NCI-H748 (cell line): ENCODE measurements at regions not wholly inside any gene's neighbourhood (a gene's known extent, or its start where the extent isn't known, plus 50 kb on each side); places are given as distances from the start of the nearest gene placed in this dataset.
A peak's percentile ranks its signal among the peaks of the same experiment; 100 is the strongest.

ENCODE experiments used
- DNase-seq: peaks from one replicate; lab custom pipeline; 2025; ENCODE audit not compliant: unreplicated experiment; lab: John Stamatoyannopoulos, UW

DNA sequence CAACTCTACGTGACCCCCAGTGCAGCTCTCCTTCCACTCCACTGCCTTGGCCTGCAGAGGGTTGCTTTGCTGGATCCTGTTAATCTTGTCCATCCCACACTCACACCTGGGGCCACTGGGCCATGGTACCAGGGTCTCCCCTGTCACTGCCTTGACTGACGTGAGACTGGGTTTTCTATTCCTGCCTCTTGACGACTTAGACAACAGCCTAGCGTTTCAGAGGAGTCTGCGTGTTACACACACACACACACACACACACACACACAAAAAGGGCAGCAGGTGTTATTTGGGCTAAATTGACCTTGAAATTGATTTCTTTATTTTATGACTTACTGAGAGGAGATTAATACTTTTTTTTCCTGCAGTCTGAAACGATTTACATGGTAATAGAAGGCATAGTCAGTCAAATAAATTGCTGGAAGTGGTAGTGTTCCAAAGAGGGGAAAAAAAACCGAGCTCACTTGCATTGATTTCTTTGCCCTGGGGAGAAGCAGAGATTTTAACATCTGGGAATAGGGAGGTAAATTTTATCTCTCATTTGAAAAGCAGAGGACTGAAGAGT is 492.3 kb upstream of the EEF2KMT start:
- DNase-seq: no peak

DNA sequence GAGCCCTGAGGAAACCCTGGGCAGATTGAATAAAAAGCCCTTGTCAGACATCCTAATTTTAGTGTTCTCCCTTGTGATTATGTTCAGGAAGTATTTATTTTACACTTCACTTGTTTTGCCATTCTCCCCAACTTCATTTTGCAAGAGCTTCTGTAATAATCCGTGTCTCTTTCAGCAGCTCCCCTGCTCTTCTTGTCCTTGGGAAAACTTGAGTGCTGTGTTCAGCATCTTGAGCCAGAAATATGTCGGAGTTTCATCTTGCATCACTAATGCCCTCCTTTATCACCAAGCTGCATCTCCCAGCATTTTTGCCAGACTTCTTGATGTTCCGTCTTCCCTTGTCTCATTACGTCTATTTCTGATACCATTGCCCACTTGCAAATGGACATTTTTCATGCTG is 486.5 kb upstream of the EEF2KMT start:
- no peak for DNase-seq

DNA sequence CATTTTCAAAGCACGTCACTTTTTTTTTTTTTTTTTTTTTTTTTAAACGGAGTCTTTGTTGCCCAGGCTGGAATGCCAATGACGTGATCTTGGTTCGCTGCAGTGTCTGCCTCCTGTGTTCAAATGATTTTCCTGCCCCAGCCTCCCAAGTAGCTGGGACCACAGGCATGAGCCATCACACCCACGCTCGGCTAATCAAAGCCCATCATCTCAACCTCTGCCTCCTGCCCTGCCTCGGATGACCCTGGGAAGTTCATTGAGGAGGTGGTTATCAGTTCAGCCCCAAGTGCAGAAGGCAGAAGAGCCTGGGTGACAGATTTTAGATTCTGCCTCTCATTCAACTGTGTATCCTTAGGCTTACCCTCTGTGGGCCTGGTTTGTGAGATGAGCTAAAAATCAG is 484.9 kb upstream of the EEF2KMT start:
- DNase-seq: no peak

DNA sequence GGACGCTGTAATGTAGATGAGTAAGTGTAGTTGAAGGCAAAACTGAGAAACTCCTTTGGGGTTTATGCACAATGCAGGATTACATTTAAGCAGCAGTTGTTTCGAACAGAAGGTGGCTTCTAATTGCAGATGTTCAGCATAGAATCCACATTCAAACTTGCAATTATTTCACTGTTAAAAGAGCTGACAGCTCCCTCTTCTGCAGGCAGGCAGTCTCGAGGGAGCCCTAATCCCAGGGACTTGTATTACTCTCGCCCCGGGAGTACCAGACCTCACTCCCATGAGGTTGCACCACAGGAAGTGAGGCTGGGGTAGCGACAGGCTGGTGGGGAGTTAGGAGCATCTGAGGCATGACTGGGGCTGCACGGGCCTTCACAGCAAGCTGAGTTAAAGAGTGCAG is 484.3 kb upstream of the EEF2KMT start:
- DNase-seq: no peak

DNA sequence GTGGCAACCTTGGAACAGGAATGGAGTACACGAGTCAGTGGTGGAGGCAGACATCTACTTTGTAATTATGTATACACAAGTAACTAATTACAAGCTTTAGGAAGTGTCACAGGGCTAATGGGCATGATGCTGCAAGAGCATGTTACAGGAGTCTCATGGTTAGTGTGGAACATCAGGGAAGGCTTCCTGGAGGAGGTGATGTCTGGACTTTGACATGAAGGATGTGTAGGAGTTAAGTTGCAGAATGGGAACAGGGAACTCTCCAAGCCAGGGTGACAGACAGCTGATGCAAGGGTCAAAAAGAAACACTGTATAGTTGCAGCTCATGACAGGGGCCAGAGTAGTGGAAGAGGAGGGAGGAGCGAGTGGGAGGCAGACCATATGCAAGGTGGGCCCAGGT is 483.8 kb upstream of the EEF2KMT start:
- no peak for DNase-seq

DNA sequence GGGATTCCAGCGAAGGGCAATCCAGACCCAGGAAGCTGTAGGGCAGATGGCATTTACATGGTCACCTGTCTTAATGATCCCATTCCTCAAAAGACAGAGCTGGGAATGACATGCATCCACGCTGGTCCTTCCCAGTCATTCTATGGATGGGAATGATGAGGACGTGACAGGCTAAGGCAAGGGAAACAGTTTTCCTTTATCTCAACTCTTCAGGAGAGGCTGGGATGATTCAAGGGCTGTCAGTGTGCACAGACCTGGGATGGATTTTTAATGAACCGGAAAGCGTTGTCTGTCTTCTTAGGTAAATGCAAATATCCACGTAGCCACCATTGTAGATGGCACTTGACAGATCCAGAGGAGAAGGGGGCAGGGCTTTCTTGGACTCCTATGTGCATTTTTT is 483.2 kb upstream of the EEF2KMT start:
- DNase-seq: no peak

DNA sequence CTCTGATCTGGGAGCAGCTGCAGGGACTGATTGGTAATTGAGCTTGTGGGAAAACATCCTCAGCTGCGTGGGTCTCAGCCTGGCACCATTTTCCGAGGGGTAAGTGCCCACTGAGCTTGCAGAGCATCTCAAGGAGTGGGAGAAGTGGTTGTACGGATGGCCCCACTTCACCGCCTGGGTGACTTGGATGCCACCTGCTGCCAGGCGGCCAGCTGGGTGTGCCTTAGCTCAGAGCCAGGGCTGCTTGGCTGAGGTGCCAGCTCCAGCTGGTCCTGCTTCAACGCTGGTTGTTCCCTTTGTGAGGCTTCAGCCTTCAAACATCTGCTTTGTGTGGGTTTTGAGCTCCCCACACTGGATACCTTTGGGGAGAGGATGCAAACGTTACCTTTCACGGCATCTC is 482.7 kb upstream of the EEF2KMT start:
- no peak for DNase-seq

DNA sequence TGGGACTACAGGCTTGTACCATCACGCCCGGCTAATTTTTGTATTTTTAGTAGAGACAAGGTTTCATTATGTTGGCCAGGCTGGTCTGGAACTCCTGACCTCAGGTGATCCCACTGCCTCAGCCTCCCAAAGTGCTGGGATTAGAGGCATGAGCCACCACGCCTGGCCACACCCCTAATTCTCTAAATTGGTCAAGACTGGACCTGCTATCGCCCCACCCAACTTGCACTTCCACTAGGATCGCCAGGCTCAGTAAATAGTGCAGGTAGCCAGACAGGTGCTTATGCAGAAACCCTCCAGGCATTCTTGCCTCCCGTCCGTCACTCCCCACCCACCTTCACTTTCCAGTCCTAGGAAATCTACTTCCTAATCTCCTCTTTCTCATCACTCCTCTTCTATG is 481.4 kb upstream of the EEF2KMT start:
- DNase-seq: peak; percentile 34

DNA sequence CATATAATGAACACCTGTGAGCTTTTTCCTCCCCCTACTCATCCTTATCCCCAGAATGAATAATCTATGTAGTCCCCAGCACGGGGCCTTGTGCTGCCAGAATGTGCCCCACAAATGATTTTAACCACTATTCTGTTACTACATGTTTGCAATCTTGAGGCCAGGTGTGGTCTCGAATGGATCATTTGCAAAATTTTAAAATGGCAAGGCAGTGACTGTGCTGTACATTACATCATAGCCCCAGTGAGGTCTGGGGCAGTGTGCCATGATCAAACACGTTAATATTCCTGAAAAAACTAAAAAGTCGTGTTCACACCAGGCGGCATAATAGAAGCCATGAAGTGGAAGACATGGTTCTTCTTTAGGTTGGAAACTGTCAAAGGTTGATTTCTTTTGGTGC is 479.9 kb upstream of the EEF2KMT start:
- no peak for DNase-seq

DNA sequence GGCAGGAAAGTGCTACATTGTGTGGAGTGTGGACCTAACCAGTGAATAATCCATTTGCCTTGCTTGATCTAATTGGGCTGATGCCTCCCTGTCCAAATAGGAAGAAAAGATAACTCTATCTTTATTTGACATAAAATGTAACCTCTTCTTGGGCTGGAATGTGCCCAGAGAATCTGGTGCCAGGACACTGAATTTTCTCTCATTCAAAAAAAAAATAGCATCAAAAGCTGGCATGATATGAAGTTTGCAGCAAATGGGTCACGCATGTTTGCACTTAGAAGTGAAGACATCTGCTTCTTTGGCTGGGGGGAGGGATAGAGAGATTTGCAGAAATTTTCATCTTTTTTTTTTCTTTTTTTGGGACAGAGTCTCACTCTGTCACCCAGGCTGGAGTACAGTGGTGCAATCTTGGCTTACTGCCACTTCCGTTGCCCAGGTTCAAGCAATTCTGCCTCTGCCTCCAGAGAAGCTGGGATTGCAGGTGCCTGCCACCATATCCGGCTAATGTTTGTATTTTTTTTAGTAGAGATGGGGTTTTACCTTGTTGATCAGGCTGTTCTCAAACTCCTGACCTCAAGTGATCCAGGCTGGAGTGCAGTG is 478.2 kb upstream of the EEF2KMT start:
- no peak for DNase-seq

DNA sequence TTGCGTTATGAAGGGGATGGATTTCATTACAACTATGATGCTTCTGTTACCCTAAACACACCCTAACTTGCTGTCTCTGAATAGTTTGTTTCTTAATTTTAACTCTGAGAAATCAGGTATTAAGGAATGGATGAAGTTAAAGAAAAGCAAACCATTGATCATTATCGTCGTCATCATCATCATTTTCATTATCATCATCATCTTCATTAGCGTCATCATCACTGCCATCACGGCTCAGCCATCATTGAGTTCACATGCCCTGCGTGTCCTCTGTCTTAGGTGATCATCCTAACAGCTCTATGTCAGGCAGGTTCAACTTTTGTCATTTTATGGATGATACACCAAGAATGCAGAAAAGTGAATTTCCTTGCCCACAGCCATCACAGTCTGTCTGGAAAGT is 477.5 kb upstream of the EEF2KMT start:
- DNase-seq: no peak

DNA sequence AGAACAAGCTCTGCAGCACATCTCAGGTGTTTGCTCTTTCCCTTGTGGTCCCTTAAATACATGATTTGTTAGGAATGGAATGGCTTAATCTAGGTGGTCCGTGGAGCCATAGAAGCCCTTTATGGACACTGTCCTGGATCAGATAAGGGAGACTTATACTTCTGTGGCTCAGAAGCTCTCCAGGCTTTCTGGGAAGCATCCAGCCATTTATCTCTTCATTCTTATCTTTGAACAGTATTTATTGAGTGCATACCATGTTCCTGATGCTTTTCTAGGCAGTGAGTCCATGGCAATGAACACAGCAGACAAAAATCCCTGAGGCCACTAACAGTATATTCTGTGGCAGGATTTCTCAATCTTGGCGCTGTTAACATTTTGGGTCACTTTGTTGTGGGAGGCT is 474.5 kb upstream of the EEF2KMT start:
- DNase-seq: no peak

DNA sequence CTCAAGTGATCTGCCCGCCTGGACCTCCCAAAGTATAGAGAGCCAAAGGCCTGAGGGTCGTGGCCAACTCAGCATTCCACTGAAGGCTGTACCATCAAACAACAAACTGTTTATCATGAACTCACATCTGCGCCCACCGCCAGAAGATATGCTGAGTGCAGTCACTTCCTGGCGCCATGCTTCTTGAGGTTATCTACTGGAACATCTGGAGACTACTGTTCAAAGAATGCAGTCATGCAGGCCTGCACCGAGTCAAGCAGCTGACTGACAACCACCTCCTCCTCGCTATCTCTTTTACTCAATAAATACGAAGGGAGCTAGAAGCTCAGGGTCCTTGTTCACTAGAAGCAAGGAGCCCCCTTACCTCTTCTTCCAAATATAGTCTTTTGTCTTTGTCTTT is 473.9 kb upstream of the EEF2KMT start:
- DNase-seq: no peak

DNA sequence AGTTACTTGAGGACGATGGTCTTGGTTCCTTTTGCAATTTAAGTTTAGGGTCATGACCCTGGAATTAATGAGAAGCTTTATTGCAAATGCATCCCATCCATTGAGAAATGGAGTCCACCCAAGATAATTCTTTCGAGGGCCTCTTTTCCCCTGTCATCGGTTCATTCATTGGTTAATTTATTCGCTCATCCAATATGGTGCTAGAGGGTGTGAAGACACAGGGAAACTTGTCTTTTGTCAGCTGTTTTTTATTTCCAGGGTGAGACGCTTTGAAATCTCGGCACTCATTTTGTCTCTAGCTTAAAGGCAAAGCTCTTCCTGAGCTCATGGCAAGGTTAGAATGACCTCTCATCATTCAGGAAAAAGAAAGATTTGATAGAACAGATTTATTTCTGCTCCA is 464.2 kb upstream of the EEF2KMT start:
- no peak for DNase-seq

DNA sequence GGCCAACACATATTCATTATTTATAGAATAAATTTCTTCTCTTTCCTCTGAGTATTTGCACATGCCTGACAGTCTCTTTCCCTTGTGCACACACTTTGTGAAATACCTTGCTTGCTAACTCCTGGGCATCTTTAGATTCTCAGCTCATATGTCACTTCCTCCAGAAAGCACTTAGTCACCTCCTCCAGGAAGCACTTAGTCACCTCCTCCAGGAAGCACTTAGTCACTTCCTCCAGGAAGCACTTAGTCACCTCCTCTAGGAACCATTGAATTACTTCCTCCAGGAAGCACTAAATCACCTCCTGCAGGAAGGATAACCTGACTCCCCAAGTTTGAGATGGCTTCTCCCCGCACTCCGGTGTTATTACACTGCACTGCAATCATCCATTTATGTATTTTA is 462.5 kb upstream of the EEF2KMT start:
- no peak for DNase-seq

DNA sequence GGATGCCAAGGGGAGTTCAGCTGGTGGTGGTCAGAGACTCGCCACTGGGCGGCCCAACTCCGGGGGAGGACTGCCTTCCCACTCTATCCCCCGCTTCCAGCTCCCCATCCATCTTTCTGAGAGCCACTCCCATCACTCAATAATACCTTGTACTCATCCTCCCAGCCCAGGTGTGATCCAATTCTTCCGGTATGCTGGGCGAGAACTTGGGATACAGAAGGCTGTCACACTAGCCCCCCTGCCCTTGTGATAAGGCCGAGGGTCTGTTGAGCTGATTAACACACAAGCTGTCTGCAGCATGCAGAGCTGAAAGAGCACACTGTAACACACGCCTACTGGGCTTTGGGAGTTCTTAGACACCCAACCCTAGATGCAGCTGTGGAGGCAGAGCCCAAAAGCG is 460.4 kb upstream of the EEF2KMT start:
- DNase-seq: no peak

DNA sequence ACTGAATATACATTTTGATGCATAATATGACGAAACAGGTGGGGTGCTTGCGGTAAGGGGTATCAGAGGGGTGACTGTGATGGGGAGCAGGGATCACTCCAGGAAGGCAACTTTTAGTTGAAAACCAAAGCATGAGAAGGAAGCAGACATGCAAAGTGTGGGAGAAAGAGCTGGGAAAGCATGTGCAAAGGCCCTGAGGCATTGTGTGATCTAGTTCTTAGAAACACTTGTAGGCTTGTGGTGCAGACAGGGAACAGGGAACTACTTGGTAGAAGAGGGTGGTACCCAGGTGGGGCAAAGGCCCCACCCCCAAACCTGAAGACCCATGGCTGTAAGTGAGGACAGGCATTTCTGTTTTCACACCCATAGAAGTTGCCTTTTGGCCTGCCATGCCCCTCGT is 459.9 kb upstream of the EEF2KMT start:
- no peak for DNase-seq

DNA sequence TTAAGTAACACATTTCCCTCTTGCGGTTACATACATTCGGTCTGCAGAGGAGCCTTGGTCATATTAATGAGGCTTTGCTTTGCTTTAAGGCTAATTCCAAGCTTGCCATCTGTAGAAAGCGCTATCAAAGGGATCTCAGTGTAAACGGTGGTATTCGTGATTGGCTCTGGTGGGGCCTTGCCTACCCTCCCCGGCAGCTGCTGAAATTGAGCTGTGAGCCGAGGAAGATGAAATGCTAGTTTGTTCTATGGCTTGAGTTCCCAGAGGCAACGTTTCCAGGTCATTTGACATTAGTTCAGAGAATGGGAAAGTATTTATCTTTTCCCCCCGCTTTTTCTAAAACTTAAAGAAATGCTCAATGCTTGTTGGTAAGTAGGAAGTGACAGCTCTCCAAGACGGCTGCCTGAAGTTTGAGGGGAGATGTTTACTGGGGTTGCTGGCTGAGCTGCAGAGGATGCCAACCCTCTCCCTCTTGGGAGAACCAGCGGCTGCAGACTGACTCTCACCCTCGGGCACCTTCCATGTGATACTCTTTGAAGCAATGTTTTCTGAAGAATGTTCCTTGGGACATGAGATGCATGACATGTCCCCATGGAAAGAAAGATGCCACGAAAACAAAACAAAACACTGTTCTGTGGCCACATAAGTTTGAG is 458.7 kb upstream of the EEF2KMT start:
- no peak for DNase-seq

DNA sequence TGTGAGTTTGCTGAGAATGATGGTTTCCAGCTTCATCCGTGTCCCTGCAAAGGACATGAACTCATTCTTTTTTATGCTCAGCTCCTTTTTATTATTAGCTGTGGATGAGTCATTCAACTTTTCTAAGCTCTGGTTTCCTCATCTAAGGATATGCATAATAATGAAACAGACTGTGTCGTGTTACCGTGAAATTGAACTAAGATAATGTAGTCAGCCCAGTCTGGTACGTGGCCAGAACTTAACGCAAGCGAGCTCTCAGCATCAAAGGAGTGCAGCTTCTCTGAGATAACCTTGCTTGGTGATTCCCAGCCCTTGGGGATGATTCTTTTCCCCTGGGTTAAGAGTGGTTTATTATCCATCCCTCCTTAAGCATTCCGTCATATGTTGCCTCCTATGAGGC is 454.3 kb upstream of the EEF2KMT start:
- DNase-seq: no peak

DNA sequence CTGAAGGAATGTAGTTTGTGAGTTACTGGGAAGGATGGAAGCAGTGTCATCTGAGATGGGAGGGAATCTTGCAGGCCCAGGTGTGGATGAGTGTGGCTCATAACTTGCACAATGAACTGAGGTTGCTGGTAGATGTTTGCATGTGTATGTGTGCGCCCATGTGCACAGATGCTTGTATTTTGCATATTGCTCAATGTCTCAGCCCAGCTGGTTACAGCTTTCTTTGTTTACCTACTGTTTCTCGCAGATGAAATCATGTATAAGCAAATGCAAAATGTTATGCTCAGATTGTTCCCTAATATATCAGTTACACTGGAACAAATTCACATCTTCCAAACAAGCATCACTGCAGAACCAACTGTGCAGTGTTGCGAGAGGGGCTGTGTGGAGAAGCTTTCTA is 452.2 kb upstream of the EEF2KMT start:
- DNase-seq: peak; percentile 5

DNA sequence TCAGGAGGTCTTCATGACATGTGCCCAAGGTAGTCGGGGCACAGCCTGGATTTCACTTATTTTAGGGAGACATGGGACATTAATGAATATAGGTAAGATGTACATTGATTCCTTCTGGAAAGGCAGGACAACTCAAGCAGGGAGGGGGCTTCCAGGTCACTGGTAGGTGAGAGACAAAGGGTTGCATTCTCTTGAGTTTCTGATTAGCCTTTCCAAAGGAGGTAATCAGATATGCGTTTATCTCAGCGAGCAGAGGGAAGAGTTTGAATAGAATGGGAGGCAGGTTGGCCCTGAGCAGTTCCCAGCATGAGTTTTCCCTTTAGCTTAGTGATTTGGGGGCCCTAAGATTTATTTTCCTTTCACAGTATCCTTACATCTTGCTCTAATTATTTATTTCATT is 443.8 kb upstream of the EEF2KMT start:
- no peak for DNase-seq

DNA sequence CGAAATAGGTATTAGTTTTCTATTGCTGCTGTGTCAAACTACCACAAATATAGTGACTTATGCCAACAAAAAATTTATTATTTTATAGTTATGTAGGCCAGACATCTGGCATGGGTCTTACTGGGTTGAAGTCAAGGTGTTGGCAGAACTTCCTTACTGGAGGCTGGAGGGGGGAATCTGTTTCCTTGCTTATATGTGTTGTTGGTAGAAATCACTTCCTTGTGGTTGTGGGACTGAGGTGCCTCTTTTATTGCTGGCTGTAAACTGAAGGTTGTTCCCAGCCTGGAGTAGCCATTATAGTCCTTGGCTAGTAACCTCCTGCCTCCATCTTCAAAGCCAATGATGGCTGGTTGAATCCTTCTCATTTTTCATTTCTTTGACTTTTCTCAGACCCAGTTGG is 439.8 kb upstream of the EEF2KMT start:
- DNase-seq: no peak

DNA sequence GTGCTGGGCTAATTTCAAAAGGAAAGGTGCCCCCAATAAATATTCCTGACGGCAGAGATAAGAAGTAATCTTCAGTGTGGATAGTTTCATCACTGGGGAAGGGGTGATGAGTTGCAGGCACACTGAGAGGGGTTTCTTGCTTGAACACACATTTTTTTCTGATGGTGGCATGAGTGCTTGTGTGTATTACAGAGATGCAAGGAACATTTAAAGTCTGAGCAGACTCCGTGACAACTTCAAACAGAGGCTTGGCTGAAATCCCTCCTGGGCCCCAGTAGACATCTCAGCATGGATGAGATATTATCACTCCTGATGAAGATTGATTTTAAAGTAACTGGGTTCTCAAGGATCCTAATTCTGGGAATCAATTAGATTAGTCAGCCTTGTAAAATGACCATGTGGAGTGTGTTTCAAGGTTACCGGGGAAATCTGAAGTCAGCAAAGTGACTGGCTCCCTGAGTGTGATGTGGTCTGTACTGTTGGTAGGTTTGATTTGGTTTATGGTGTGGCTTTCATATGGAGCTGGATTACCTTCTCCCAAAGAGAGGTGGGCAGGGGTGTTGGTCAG is 435.8 kb upstream of the EEF2KMT start:
- DNase-seq: no peak
